Kidney epithelial cell (primary cell): ENCODE measurements at regions not wholly inside any gene's neighbourhood (a gene's known extent, or its start where the extent isn't known, plus 50 kb on each side); places are given as distances from the start of the nearest gene placed in this dataset.

ENCODE experiments used
- DNase-seq: peaks from one replicate; pipeline ENCODE4 v3.0.0-alpha.2; 2010; ENCODE audit warnings: low read depth
- H3K27me3 ChIP-seq: 2 replicates; pipeline ENCODE4 v1.6.0; 2011; ENCODE audit warnings: low read length; ENCODE audit not compliant: control insufficient read depth, insufficient read depth
- H3K36me3 ChIP-seq: 2 replicates; pipeline ENCODE4 v1.5.1; 2011; ENCODE audit warnings: low read length; ENCODE audit not compliant: control insufficient read depth, insufficient read depth
- H3K4me3 ChIP-seq: 2 replicates; pipeline ENCODE4 v1.5.1; 2011; ENCODE audit warnings: low read depth, mild to moderate bottlenecking, control low read depth, low read length
- CTCF ChIP-seq: IDR thresholded peaks from 2 replicates; pipeline ENCODE4 v1.5.1; 2011; ENCODE audit warnings: mild to moderate bottlenecking, moderate library complexity, low read length, control low read depth, inconsistent platforms; ENCODE audit not compliant: insufficient read depth, poor library complexity, severe bottlenecking

- Histone ChIP-seq H3K27me3 (no peaks in the 10 kb centered on the region), H3K36me3 (no peaks in the 10 kb centered on the region), H3K4me3 (no peak overlapping the region)
- TF ChIP-seq CTCF, result no peak
- DNase-seq, result no peak
Observed at GRCh38 chr3:102161384-102162006, 273.3 kb upstream of the ZPLD1 start.

- no peaks in the 10 kb centered on the region for H3K27me3 ChIP-seq
- no peak for TF ChIP-seq CTCF
- no peak overlapping the region for H3K4me3 ChIP-seq
- no peak for DNase-seq
- H3K36me3 ChIP-seq, result no peaks in the 10 kb centered on the region
Observed at GRCh38 chr3:102162251-102162650, 272.6 kb upstream of the ZPLD1 start.

- Histone ChIP-seq H3K36me3 (no peaks in the 10 kb centered on the region), H3K4me3 (no peak overlapping the region), H3K27me3 (no peaks in the 10 kb centered on the region)
- DNase-seq, result no peak
- no peak for TF ChIP-seq CTCF
Observed at GRCh38 chr3:102163039-102163817, 271.6 kb upstream of the ZPLD1 start.

- no peaks in the 10 kb centered on the region for H3K36me3 ChIP-seq
Observed at GRCh38 chr3:102163818-102164154, 271.0 kb upstream of the ZPLD1 start.

GRCh38 chr3:102165367-102165766 is 269.4 kb upstream of the ZPLD1 start:
- H3K27me3 ChIP-seq, result no peaks in the 10 kb centered on the region
- TF ChIP-seq CTCF, result no peak
- H3K36me3 ChIP-seq, result no peaks in the 10 kb centered on the region
- H3K4me3 ChIP-seq, result no peak overlapping the region
- no peak for DNase-seq

More at GRCh38 chr3:102163818-102164154, 271.0 kb upstream of the ZPLD1 start:
- TF ChIP-seq CTCF, result no peak
- Histone ChIP-seq H3K27me3 (no peaks in the 10 kb centered on the region), H3K4me3 (no peak overlapping the region)
- no peak for DNase-seq
